ENCODE measurements at regions not wholly inside any gene's neighbourhood (a gene's known extent, or its start where the extent isn't known, plus 50 kb on each side); places are given as distances from the start of the nearest gene placed in this dataset.

DNA sequence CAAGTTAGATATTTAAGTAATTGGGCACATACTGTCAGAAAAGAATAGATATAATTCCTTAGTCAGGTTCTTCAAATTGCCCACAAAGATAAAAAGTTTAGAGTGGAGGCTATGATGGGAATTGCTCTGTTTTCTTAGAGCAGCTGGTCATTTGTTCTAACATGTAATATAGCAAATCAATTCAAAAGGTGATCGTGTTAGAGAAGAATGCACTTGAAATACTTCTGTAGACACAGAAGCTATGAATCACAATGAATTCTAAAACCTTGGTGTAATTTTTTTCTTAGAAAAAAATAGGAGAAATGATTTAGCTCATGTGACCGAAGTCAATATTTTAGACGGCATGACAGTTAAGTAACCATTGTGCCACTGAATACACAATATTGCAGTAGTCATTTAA is 918.1 kb upstream of the LRATD1 start:
- TF ChIP-seq CTCF (IDR thresholded peaks at IDR 0.05) (no peak), POLR2A (IDR thresholded peaks at IDR 0.05) (no peak)

All from heart left ventricle (tissue), 13 donors.